ENCODE measurements at regions not wholly inside any gene's neighbourhood (a gene's known extent, or its start where the extent isn't known, plus 50 kb on each side); places are given as distances from the start of the nearest gene placed in this dataset.

DNA sequence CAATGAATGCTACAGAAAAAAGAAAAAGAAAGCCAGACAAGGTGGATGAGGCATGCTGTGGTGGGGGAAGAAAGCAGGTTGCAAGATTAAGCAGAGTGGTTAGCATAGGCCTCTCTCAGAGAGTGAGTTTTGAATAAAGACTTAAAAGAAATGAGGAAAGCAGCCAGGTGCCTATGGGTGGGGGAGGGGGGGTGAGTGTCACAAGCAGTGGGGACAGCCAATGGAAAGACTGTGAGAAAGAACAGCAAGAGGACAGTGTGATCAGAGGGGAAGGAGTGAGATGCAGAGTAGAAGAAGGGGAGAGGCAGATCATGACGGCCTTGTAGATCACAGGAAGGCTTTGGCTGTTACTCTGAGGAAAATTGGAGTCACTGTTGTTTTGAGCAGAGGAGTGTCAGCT lies 162.5 kb downstream of the SOX3 start:
- Histone ChIP-seq H3K4me3 (ENCODE audit: low read depth, low read length) (no peak overlapping the region), H3K27ac (ENCODE audit: low read depth, low read length) (no peak overlapping the region), H3K9me3 (ENCODE audit: control insufficient read depth, insufficient read depth, low read depth, low read length) (no peaks in the 10 kb centered on the region), H3K4me1 (ENCODE audit: control insufficient read depth, insufficient read depth, low read length) (peaks cover 33% of the 10 kb centered on the region), H3K9ac (ENCODE audit: low read length) (no peak overlapping the region), H3K36me3 (ENCODE audit: control insufficient read depth, insufficient read depth, low read length) (no peaks in the 10 kb centered on the region), H3K27me3 (ENCODE audit: control insufficient read depth, insufficient read depth, low read length) (no peaks in the 10 kb centered on the region; the same call in 1 of the 2 replicates)

DNA sequence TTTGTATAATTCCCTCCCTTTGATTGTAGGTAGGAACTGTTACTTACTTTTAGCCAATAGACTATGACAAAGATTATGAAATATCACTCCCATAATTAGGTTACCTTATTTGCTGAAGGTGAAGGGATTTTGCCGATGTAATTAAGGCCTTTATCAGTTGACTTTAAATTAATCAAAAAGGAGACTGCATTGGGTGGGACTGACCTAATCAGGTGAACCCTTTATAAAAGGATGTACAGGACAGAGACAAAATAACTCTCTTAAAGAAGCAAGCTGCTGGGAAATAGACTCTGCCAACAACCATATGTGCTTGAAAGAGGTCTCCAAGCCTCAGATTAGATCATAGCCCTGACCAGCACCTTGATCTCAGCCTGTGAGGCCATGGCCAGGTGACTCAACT lies 167.6 kb downstream of the SOX3 start:
- H3K27ac ChIP-seq (ENCODE audit: low read depth, low read length): no peak overlapping the region
- H3K4me3 ChIP-seq (ENCODE audit: low read depth, low read length): no peak overlapping the region
- no peak overlapping the region for H3K9ac ChIP-seq (ENCODE audit: low read length)
- H3K4me1 ChIP-seq (ENCODE audit: control insufficient read depth, insufficient read depth, low read length): peaks cover 3% of the 10 kb centered on the region; the same call in 1 of the 2 replicates
- H3K27me3 ChIP-seq (ENCODE audit: control insufficient read depth, insufficient read depth, low read length): no peaks in the 10 kb centered on the region; the same call in 1 of the 2 replicates
- no peaks in the 10 kb centered on the region for H3K9me3 ChIP-seq (ENCODE audit: control insufficient read depth, insufficient read depth, low read depth, low read length)
- H3K36me3 ChIP-seq (ENCODE audit: control insufficient read depth, insufficient read depth, low read length): no peaks in the 10 kb centered on the region

DNA sequence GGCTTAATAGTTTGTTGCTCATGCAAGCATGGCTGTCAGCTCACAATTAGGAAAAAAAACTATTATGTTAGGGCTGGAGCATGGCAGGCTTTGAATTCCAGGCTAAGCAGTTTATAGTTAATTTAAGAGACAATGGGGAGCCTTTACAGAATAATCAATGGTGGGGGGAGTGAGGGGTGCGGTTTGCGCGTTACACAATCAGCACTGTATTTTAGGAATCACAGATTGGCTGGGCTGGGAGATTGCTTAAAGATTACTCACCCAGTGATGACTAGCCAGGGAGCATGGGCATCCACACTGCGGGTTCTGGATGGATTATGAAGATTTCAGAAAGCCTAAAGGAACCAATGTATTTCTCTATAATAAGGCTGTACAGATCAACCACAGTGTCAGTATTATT lies 186.6 kb downstream of the SOX3 start:
- H3K9me3 ChIP-seq (ENCODE audit: control insufficient read depth, insufficient read depth, low read depth, low read length): no peaks in the 10 kb centered on the region
- H3K9ac ChIP-seq (ENCODE audit: low read length): no peak overlapping the region
- H3K36me3 ChIP-seq (ENCODE audit: control insufficient read depth, insufficient read depth, low read length): no peaks in the 10 kb centered on the region
- peaks cover 7% of the 10 kb centered on the region; the same call in 1 of the 2 replicates for H3K4me1 ChIP-seq (ENCODE audit: control insufficient read depth, insufficient read depth, low read length)
- H3K27me3 ChIP-seq (ENCODE audit: control insufficient read depth, insufficient read depth, low read length): no peaks in the 10 kb centered on the region
- no peak overlapping the region for H3K4me3 ChIP-seq (ENCODE audit: low read depth, low read length)
- no peak overlapping the region for H3K27ac ChIP-seq (ENCODE audit: low read depth, low read length)

DNA sequence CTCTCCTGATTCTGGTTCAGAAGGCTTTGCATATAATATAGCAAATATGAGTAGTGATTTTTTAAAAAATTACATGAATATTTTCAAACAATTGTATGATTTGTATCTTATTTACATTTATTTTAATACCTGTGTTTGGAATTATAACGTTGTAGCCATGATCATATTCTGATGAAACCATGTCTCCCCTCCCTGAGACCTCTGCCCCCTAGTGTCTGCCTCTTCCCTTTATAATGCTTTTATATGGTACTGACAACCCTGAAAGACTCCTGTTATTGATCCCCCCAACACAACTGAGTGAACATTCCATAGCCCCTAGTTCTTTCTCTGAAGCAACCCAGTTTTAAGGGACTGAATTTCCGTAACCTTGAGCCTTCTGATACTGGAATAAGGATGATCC lies 187.4 kb downstream of the SOX3 start:
- H3K27ac ChIP-seq (ENCODE audit: low read depth, low read length): no peak overlapping the region
- no peaks in the 10 kb centered on the region for H3K9me3 ChIP-seq (ENCODE audit: control insufficient read depth, insufficient read depth, low read depth, low read length)
- H3K4me1 ChIP-seq (ENCODE audit: control insufficient read depth, insufficient read depth, low read length): peaks cover 7% of the 10 kb centered on the region; the same call in 1 of the 2 replicates
- no peaks in the 10 kb centered on the region for H3K27me3 ChIP-seq (ENCODE audit: control insufficient read depth, insufficient read depth, low read length)
- H3K9ac ChIP-seq (ENCODE audit: low read length): no peak overlapping the region
- no peaks in the 10 kb centered on the region for H3K36me3 ChIP-seq (ENCODE audit: control insufficient read depth, insufficient read depth, low read length)
- no peak overlapping the region for H3K4me3 ChIP-seq (ENCODE audit: low read depth, low read length)

DNA sequence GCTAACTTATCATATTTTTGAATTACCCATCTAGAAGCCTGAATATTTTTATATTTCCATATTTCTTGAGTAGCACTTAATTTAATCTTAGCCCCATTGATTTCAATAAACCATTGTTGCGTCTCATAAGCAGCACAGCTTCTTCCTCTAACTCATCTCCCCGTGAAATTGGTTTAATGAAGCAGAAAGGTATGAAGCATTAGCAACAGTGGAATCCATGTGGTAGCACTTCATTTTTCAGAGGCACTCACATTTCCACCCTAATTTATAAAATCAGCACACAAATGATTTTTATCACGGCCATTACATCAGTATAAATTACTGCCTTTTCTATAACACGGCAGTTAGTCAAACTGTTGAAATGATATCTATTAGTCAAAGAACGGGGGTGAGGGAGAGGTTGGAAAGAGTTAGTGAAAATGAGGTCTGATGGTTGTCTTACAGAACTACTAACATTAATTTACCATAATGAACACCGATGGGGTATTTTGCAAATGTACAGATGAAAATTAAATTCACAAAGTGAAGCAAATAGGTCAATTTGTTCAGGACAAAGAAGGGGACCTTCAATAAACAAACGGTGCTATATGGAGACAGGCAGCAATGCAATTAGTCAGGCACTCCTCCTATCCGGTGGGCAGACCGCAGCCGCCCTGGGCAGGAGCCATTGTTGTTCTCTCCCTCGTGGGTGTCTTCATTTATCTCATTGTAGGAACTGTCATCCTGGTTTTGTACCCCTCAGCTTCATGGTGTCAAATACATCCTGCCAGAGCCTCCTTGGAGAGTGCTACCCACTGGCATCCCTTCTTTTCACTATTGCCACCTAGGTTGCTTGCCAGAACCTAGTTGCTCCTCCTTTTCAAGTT lies 205.7 kb downstream of the SOX3 start:
- Histone ChIP-seq H3K36me3 (ENCODE audit: control insufficient read depth, insufficient read depth, low read length) (no peaks in the 10 kb centered on the region), H3K27ac (ENCODE audit: low read depth, low read length) (no peak overlapping the region), H3K4me3 (ENCODE audit: low read depth, low read length) (no peak overlapping the region), H3K4me1 (ENCODE audit: control insufficient read depth, insufficient read depth, low read length) (peaks cover 13% of the 10 kb centered on the region; the same call in 1 of the 2 replicates), H3K9ac (ENCODE audit: low read length) (no peak overlapping the region), H3K9me3 (ENCODE audit: control insufficient read depth, insufficient read depth, low read depth, low read length) (no peaks in the 10 kb centered on the region), H3K27me3 (ENCODE audit: control insufficient read depth, insufficient read depth, low read length) (no peaks in the 10 kb centered on the region; the same call in 1 of the 2 replicates)

DNA sequence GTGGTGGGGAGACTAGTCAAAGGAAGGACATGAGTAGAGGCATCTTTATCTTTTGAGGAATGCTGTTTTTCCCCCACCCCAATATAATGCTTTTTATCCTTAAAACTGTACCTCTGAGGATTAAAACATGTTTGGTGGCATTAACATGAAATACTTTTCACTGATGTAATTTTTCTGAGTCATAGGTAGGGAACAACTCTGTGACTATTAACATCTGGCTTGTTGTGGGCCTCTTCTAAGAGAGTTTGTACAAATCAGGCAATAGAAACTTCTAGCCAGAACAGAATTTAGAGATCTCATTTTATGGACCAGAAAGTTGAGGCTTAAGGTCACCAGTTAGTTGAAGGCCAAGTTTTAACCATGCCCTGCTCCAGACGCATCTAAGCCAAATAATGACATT lies 207.6 kb downstream of the SOX3 start:
- Histone ChIP-seq H3K36me3 (ENCODE audit: control insufficient read depth, insufficient read depth, low read length) (no peaks in the 10 kb centered on the region), H3K27me3 (ENCODE audit: control insufficient read depth, insufficient read depth, low read length) (no peaks in the 10 kb centered on the region; the same call in 1 of the 2 replicates), H3K9me3 (ENCODE audit: control insufficient read depth, insufficient read depth, low read depth, low read length) (no peaks in the 10 kb centered on the region), H3K4me1 (ENCODE audit: control insufficient read depth, insufficient read depth, low read length) (peaks cover 21% of the 10 kb centered on the region), H3K4me3 (ENCODE audit: low read depth, low read length) (no peak overlapping the region), H3K9ac (ENCODE audit: low read length) (no peak overlapping the region), H3K27ac (ENCODE audit: low read depth, low read length) (no peak overlapping the region)

DNA sequence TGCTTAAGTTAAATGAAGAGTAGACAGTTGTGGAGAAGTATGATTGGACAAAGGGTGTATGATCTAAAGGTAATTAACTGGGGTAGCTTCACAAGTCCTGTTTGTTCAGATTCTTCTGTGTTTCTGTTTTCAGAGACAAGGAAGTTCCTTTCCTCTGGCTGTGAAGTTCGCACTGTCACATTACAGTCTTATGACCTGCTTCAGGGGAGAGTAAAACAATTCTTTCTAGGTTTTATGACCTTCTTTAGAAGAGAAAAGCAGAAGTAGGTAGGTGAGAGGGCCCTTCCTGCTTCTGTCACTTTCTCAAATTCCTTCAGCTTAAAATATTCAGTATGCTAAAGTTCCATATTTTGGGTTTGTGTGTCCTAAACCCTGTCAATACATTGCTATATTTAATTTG lies 211.9 kb downstream of the SOX3 start:
- H3K4me3 ChIP-seq (ENCODE audit: low read depth, low read length): no peak overlapping the region
- peaks cover 15% of the 10 kb centered on the region for H3K4me1 ChIP-seq (ENCODE audit: control insufficient read depth, insufficient read depth, low read length)
- no peak overlapping the region for H3K27ac ChIP-seq (ENCODE audit: low read depth, low read length)
- H3K36me3 ChIP-seq (ENCODE audit: control insufficient read depth, insufficient read depth, low read length): no peaks in the 10 kb centered on the region
- H3K27me3 ChIP-seq (ENCODE audit: control insufficient read depth, insufficient read depth, low read length): no peaks in the 10 kb centered on the region; the same call in 1 of the 2 replicates
- no peaks in the 10 kb centered on the region for H3K9me3 ChIP-seq (ENCODE audit: control insufficient read depth, insufficient read depth, low read depth, low read length)
- H3K9ac ChIP-seq (ENCODE audit: low read length): no peak overlapping the region

DNA sequence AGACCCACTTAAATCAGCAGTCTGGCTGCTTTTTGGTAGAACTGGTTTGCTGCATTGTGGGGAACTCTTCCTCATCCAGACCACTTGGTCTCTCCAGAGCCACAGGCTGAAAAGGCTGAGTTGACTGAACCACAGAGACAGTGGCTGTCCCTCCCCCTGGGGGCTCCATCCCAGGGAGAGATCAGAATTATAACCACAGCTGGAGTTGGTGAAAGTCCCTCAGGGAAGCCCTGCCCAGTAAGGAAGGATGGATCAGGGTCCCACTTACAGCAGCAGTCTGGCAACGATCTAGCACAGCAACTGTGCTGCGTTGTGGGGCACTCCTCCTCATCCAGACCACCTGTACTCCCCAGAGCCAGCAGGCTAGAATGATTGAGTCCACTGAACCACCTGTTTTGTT lies 212.7 kb downstream of the SOX3 start:
- Histone ChIP-seq H3K27me3 (ENCODE audit: control insufficient read depth, insufficient read depth, low read length) (no peaks in the 10 kb centered on the region; the same call in 1 of the 2 replicates), H3K9ac (ENCODE audit: low read length) (no peak overlapping the region), H3K36me3 (ENCODE audit: control insufficient read depth, insufficient read depth, low read length) (no peaks in the 10 kb centered on the region), H3K4me3 (ENCODE audit: low read depth, low read length) (no peak overlapping the region), H3K4me1 (ENCODE audit: control insufficient read depth, insufficient read depth, low read length) (peaks cover 12% of the 10 kb centered on the region), H3K9me3 (ENCODE audit: control insufficient read depth, insufficient read depth, low read depth, low read length) (no peaks in the 10 kb centered on the region), H3K27ac (ENCODE audit: low read depth, low read length) (no peak overlapping the region)

DNA sequence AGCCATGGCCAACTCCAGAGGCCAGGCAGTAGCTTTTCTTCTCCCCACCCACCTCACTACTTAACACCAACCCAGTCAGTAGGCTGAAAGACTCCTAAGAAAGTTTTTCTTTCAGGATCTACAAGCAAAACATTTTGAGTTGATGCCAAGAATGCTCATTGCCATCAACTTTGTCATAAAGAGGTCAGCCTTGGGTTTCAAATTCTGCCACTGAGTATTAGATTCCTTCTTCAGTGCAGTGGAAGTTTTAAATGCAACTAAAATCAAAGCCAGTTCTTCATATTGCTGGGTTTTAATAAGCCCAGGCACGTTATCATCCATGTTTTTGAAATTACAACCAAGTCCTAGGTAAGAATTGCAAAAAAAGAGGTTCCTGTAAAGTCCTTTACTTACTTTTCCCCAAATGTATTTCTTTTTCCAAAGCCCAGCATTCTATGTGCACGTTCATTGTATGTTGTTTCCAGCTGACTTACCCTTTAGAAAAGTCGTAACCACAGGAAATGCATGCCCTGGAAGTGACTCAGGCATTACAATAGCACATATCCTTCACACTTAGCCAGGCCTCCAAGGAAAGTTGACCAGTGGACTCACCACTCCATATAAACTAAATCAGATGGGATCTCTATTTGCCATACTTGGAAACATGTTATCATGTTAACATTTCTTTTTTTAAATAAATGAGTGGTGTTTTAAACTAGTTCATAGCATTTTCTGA lies 229.9 kb downstream of the SOX3 start:
- H3K4me1 ChIP-seq (ENCODE audit: control insufficient read depth, insufficient read depth, low read length): peaks cover 20% of the 10 kb centered on the region
- peak overlapping the region; percentile 88 for H3K27ac ChIP-seq (ENCODE audit: low read depth, low read length)
- H3K27me3 ChIP-seq (ENCODE audit: control insufficient read depth, insufficient read depth, low read length): peaks cover 3% of the 10 kb centered on the region; the same call in 1 of the 2 replicates
- H3K9me3 ChIP-seq (ENCODE audit: control insufficient read depth, insufficient read depth, low read depth, low read length): peaks cover 5% of the 10 kb centered on the region
- H3K9ac ChIP-seq (ENCODE audit: low read length): peak overlapping the region; percentile 53
- no peak overlapping the region for H3K4me3 ChIP-seq (ENCODE audit: low read depth, low read length)
- no peaks in the 10 kb centered on the region for H3K36me3 ChIP-seq (ENCODE audit: control insufficient read depth, insufficient read depth, low read length)

DNA sequence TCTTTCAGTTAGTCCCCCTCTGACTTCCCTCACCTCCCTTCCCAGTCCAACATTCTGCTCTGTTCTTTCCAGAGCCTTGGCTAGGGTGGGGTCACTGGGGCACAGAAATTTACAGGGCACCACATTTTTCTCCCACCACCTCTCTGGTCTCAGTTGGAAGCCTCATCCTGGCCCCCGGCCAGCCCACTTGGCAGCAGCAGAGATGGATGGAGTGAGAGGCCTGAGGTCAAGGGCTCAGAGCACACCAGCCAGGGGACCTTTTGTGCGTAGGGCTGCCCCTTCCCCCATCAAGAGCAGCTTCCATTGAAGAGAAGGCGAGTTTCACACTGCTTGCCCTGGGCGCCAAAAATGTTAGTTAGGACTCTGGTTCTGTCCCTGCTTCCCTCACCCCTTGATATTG lies 230.9 kb downstream of the SOX3 start:
- Histone ChIP-seq H3K27me3 (ENCODE audit: control insufficient read depth, insufficient read depth, low read length) (peaks cover 3% of the 10 kb centered on the region; the same call in 1 of the 2 replicates), H3K4me1 (ENCODE audit: control insufficient read depth, insufficient read depth, low read length) (peaks cover 20% of the 10 kb centered on the region), H3K36me3 (ENCODE audit: control insufficient read depth, insufficient read depth, low read length) (no peaks in the 10 kb centered on the region), H3K4me3 (ENCODE audit: low read depth, low read length) (no peak overlapping the region), H3K9ac (ENCODE audit: low read length) (no peak overlapping the region), H3K9me3 (ENCODE audit: control insufficient read depth, insufficient read depth, low read depth, low read length) (peaks cover 5% of the 10 kb centered on the region), H3K27ac (ENCODE audit: low read depth, low read length) (no peak overlapping the region)

DNA sequence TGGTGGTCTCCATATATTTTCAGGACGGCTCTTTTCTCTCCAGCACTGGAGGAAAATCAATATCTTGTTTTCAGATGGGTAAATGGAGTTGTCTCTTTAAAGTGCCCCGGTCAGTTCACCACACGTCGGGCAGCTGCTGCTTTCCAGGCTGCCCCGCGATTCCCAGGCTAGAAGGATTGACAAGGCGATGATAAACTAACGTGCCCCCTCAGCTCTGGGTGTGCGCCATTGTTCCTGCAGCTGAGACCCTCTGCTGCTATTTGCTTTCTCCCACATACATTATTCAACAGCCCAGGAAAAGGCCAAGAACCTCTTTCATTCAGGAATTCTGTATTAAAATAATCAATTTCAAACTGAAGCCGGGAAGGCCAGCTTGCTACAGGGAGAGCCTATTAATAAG lies 254.5 kb downstream of the SOX3 start:
- Histone ChIP-seq H3K27ac (ENCODE audit: low read depth, low read length) (no peak overlapping the region), H3K9me3 (ENCODE audit: control insufficient read depth, insufficient read depth, low read depth, low read length) (no peaks in the 10 kb centered on the region), H3K36me3 (ENCODE audit: control insufficient read depth, insufficient read depth, low read length) (no peaks in the 10 kb centered on the region), H3K9ac (ENCODE audit: low read length) (no peak overlapping the region), H3K4me3 (ENCODE audit: low read depth, low read length) (no peak overlapping the region), H3K4me1 (ENCODE audit: control insufficient read depth, insufficient read depth, low read length) (peaks cover 20% of the 10 kb centered on the region), H3K27me3 (ENCODE audit: control insufficient read depth, insufficient read depth, low read length) (no peaks in the 10 kb centered on the region; the same call in 1 of the 2 replicates)
